ENCODE measurements at regions not wholly inside any gene's neighbourhood (a gene's known extent, or its start where the extent isn't known, plus 50 kb on each side); places are given as distances from the start of the nearest gene placed in this dataset.

DNA sequence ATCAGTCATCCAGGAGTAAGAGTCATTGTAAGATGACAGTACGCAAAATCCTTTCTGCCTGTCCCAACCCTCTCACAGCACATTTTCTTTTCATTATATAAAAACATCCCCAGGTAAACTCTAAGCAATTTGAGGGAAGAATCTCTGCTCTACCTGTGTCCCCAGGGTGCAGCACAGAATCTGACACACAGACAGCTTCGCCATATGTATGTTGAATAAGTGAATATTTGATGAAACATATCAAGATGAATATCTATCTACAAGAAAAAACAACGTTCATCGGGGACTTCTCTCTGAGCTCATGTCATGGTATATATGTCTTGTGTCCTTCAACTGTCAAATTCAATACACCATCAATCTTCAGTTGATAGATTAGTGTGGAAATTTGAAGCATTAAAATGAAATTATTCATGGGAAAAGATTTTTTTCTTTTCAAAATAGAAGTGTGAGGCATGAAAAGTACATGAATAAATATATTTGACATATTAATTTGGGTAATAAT lies 94.5 kb upstream of the KYNU start:
- no peak for DNase-seq
- intact Hi-C loops (cut with DNase I), result no loop called here
- Histone ChIP-seq H3K36me3 (no peaks in the 10 kb centered on the region), H3K4me3 (no peak overlapping the region), H3K27me3 (no peaks in the 10 kb centered on the region), H3K4me1 (no peaks in the 10 kb centered on the region), H3K9me3 (peaks cover 0 to 5% (median 0%) of the 10 kb centered on the region in 12 donors), H3K27ac (no peak overlapping the region)
- TF ChIP-seq, protein P1, sequence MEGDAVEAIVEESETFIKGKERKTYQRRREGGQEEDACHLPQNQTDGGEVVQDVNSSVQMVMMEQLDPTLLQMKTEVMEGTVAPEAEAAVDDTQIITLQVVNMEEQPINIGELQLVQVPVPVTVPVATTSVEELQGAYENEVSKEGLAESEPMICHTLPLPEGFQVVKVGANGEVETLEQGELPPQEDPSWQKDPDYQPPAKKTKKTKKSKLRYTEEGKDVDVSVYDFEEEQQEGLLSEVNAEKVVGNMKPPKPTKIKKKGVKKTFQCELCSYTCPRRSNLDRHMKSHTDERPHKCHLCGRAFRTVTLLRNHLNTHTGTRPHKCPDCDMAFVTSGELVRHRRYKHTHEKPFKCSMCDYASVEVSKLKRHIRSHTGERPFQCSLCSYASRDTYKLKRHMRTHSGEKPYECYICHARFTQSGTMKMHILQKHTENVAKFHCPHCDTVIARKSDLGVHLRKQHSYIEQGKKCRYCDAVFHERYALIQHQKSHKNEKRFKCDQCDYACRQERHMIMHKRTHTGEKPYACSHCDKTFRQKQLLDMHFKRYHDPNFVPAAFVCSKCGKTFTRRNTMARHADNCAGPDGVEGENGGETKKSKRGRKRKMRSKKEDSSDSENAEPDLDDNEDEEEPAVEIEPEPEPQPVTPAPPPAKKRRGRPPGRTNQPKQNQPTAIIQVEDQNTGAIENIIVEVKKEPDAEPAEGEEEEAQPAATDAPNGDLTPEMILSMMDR (IDR thresholded peaks at IDR 0.05), result no peak
- TF ChIP-seq POLR2A (IDR thresholded peaks at IDR 0.05), result no peak
- no peak for ATAC-seq
- 78 to 90% (median 86%) methylated on average over 4 of the region's 4 CpGs for WGBS, 4 donors

DNA sequence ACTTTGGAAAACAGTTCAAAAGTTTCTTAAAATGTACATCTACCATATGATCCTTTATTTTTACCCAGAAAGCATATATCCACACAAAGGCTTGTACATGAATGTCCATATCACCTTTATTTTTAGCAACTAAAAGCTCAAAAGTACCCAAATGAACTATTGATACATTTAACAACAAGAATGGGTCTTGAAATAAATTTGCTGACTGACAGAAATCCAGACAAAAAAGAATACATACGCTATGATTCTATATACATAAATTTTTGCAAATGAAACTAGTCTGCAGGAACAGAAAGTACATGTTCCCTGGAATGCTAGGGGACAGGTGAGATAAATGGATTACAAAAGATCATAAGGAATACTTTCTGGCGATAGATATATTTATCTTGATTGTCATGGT lies 96.3 kb upstream of the KYNU start:
- no peaks in the 10 kb centered on the region for H3K27me3 ChIP-seq
- peaks cover 0 to 5% (median 0%) of the 10 kb centered on the region in 12 donors for H3K9me3 ChIP-seq
- WGBS, 4 donors, result 89 to 94% (median 92%) methylated on average over 2 of the region's 2 CpGs
- DNase-seq, result no peak
- H3K4me3 ChIP-seq, result no peak overlapping the region
- H3K27ac ChIP-seq, result no peak overlapping the region
- intact Hi-C loops (cut with DNase I), result no loop called here
- H3K36me3 ChIP-seq, result no peaks in the 10 kb centered on the region
- H3K4me1 ChIP-seq, result no peaks in the 10 kb centered on the region
- no peak for TF ChIP-seq POLR2A (IDR thresholded peaks at IDR 0.05)
- TF ChIP-seq, protein P1 (IDR thresholded peaks at IDR 0.05), result no peak
- ATAC-seq, result no peak

DNA sequence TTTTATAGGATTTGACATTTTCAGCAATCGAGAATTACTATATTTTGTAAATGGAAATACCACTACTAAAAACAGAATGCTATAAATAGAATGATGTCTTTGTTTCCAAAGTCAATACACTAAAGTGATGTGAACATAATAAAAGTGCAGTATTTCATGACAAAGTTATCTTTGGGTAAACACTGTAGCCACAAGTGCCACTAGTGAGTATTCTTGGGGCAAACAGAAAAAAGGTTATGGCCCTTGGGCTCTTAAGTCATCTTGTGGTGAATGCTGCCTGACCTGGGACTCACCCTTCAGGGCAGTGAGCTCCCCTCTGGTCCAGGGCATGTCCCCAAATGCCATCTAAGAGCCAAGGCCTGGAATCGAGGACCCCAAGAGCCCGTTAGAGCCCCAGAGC lies 99.2 kb upstream of the KYNU start:
- ATAC-seq (no peak), DNase-seq (no peak)
- Histone ChIP-seq H3K9me3 (peaks cover 0 to 17% (median 0%) of the 10 kb centered on the region in 12 donors), H3K27me3 (no peaks in the 10 kb centered on the region), H3K4me1 (no peaks in the 10 kb centered on the region), H3K4me3 (no peak overlapping the region), H3K27ac (no peak overlapping the region), H3K36me3 (no peaks in the 10 kb centered on the region)
- WGBS, 4 donors, result 69 to 80% (median 74%) methylated on average over 3 of the region's 3 CpGs
- intact Hi-C loops (cut with DNase I), result no loop called here
- no peak for TF ChIP-seq POLR2A (IDR thresholded peaks at IDR 0.05)
- TF ChIP-seq, protein P1 (IDR thresholded peaks at IDR 0.05), result no peak

DNA sequence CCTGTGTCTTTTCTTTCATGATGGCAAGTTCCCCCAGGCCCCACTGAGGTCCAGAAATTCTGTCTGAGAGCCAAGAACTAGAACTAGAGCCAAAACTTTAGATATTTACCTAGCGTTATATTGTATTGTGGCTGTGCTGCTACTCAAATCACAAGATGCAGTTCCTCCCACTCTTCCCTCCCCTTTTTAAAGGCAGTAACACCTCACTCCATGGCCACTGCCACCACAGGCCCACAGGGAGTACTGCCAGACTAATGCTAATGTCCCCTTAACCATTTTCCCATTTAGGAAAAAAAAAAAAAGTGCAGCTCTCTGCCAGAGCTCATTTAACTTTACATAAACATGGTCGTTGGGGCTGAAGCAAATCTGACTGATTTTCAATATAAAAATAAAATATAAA lies 99.7 kb upstream of the KYNU start:
- no peak for ATAC-seq
- DNase-seq, result no peak
- peaks cover 0 to 17% (median 0%) of the 10 kb centered on the region in 12 donors for H3K9me3 ChIP-seq
- no peaks in the 10 kb centered on the region for H3K27me3 ChIP-seq
- no peak overlapping the region for H3K4me3 ChIP-seq
- intact Hi-C loops (cut with DNase I), result no loop called here
- H3K36me3 ChIP-seq, result no peaks in the 10 kb centered on the region
- WGBS, 4 donors, result 52 to 59% (median 57%) methylated on average over 2 of the region's 2 CpGs
- H3K27ac ChIP-seq, result no peak overlapping the region
- TF ChIP-seq, protein P1 (IDR thresholded peaks at IDR 0.05), result no peak
- TF ChIP-seq POLR2A (IDR thresholded peaks at IDR 0.05), result no peak
- H3K4me1 ChIP-seq, result no peaks in the 10 kb centered on the region
